Hypothalamus (tissue), 51 donors: ENCODE measurements at regions not wholly inside any gene's neighbourhood (a gene's known extent, or its start where the extent isn't known, plus 50 kb on each side); places are given as distances from the start of the nearest gene placed in this dataset.
"Not testable (repeated sequence)": the region's sequence is repeated elsewhere in the genome, so short reads cannot be mapped to it uniquely, and the experiment has no call there.

ENCODE experiments used
- DNase-seq, 51 donors: peaks; one replicate each; lab custom pipeline; 2025; lab: John Stamatoyannopoulos, UW

DNA sequence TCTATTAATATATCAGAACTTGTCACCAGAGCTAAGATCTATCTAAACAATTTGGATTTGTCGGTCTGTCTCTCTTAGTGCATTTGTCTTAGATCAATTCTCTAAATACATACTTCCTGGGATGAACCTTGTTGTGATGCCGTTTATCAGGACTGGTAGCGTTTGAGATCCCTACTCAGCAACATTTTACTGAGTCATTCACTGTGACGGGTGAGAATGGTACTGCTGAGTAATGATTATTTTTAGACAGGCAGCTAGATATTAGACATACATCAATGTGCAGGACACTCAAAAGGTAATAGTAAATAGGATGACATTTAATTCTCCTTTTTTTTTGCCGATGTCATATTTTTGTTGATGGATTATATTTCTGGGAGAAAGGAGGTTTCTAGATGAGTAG lies 209.0 kb downstream of the CSNK1G3 start:
- DNase-seq, result no peak

DNA sequence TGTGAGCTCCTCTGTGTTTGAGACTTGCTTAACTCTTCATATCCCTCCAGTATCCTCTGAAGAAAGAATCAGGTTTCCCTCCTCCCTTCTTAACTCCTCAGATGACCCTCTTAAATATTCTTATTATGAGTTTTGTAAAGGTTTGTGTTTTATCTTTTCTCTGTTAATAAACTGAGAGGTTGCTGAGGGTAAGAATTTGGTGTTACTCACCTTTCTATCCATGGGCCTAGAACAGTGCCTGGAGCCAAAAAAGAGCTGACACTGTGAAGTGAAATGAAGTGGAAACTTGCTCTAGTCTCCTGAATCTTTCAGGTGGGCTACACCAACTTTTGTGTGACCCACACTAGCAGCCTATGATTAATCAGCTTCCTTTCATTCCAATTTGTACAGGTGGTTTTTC lies 208.4 kb downstream of the CSNK1G3 start:
- no peak for DNase-seq

DNA sequence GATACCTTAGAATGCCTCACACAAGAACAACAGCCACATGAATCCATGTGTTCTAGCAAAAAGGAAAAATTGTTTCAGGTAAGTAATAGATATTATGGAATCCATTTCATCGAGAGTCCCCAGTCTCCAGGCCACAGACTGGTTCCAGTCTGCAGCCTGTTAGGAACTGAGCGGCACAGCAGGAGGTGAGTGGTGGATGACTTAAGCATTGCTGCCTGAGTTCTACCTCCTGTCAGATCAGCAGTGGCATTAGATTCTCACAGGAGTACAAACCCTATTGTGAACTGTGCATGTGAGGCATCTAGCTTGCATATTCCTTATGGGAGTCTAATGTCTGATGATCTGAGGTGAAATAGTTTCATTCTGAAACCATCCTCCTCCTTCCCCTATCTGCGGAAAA lies 207.0 kb downstream of the CSNK1G3 start:
- no peak for DNase-seq

DNA sequence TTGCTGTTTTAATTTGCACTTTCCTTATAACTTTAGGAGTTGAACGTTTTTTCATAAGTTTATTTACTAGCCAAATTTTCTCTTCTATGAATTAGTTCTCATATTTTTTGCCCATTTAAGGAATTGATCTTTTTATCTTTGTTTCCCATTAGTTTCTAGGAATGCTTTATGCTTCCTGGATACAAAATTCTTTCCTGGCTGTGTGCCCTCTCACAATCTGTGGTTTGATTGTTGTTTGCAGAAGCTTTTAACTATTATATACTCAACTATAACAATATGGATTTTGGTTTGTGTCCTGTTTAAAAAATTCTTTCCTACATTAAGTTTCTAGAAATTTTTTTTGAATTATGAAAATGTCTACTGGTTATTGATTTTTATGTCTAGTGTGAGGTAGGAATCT lies 206.3 kb downstream of the CSNK1G3 start:
- DNase-seq, result no peak

DNA sequence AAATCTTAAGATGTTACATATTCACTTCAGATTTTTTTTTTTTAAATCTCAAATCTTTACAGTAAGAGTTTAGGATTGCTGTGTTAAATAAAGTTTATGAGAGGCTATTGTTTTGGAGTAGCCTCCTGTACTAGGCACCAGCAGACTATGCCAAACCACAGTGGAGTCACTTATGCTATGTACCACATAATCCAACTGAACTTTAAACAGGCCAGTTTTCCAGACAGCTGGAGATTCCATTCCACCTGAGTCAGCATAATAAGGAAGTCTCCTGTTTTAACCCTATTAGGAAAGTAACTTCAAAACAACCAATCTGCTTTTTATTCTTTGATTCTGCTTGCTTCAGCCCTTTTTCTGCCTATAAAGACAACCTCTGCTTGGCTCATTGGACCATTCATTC lies 205.2 kb downstream of the CSNK1G3 start:
- DNase-seq, result no peak

DNA sequence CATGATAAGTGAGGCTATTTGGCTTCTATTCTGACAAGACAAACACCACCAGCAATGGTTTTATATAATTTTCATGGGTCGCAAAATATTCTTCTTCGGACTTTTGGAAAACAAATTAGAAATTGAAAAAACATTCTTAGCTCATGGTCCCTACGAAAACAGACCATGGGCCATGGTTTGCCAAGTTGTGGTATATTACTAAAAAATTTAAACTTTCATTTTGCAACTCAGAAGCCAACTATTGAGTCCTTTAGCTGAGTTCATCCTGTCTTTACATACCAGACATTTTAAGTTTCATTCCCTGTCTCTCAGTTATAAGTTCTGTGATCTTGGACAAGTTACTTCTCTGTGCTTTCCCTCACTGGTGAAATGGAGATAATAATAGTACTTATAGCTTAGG lies 198.1 kb downstream of the CSNK1G3 start:
- no peak for DNase-seq

DNA sequence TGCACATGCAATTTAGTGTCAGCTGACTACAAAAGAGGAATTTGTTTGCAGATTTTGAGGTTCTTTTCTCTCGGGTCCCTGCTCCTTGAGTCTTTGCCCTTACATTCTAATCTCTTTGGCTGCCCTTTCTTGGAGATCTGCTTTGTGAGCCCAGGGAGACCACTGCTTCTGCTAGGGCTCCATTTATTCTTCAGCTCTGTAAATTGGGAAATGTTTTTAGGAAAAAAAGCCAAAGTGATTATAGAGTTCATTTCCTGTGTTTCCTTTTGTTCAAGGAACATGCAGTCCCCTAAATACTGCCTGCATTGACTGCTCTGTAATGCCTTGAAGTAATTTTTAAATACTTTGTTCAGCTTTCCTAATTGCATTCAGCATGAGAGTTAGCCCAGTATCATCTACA lies 197.4 kb downstream of the CSNK1G3 start:
- DNase-seq, result no peak

DNA sequence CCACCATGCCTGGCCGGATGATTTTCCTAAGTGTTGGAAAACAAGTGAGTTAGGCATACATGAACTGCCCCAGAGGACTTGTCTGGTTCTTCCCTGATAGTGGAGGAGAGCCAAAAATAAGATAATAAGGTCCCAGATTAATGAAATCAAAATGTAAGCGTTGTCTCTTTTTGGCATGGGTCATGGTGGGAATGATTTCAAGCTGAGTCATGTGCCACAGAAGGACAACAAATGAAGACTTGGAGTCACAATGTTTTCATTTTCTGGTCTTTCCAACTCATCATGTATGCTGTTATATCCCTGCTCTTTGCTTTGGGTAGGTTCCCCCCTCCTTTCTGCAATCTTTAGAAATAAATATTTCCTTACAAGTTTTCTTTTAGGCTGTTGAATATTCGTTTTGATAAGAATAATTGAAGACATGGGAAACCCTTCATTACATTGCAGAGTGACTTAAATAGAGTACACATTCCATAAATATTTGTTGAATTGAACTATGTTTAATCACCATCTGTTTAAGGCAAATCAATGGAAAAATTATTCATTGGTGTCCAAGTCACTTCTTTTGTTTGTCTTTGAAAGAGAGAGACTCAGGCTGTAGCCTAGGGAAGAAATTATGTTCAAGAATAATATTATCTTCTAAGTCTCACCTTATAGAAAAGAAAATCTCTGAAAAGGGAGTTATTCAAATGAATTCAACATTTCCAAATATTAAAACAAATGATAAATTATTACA lies 196.3 kb downstream of the CSNK1G3 start:
- DNase-seq, result no peak

DNA sequence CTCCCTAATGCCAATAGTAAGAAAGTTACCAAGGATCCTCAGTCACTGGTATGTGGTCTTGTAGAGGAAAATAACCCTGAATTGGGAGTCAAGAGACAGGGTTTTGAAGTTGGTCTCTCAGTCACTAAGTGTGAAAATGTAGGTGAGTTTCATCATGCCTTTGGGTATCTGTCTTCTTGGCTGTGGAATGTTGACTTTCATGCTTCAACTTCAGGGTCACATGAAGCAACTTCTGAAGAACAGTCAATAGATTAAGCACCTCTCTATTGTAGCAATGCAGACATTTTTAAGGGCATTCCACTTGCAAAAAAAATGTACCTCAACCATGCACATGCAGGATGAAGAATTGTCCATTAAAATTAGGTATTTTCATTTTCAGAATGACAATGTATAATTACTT lies 194.6 kb downstream of the CSNK1G3 start:
- DNase-seq, result no peak

DNA sequence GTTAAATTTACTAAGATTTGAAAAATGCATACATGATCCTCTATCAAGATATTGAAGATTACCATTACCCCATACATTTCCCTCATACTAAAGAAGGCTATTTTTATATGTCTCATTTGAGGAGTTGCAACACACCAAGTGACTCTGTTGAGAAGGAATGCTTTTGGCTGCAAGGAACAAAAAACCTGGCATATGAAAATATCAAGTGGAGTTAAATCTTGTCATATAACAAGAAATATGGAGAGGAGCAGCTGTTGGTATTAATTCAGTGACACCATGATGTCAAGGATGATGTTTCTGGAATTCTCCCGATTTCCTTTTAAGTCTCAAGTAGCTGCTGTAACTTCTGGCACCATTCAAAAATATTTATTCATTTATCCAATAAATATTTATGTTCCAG lies 193.8 kb downstream of the CSNK1G3 start:
- no peak for DNase-seq

DNA sequence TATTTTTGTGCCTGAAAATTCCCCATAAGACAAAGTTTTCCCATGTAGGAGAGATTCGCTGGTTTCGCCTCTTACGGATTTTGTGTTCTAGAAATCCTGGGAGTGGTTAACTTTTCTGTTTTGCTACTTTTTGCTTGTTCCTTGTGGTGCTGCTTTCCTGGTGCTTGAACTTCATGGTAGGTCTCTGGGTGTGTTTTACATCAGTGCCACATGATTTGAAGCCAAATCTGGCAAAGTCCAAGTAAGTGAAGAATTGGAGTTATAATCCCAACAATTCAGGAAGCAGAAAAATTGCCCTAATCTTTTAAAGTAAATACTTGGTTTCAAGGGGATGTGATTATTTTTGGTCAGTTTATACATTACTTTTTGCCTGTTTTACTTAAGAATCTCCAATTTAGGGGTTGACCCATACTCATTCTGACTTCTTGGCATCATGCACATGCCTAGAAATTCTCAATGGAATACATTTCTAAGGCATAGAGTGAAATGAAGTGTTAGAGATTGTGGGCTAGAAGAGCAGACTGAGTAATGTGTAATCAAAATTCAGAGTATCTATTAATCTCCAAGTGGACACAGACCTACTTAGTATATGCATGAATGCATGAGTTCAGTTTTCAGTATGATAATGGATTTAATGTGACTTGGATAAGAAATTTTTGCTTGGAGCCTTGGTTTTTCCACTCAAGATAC lies 189.7 kb downstream of the CSNK1G3 start:
- no peak for DNase-seq

DNA sequence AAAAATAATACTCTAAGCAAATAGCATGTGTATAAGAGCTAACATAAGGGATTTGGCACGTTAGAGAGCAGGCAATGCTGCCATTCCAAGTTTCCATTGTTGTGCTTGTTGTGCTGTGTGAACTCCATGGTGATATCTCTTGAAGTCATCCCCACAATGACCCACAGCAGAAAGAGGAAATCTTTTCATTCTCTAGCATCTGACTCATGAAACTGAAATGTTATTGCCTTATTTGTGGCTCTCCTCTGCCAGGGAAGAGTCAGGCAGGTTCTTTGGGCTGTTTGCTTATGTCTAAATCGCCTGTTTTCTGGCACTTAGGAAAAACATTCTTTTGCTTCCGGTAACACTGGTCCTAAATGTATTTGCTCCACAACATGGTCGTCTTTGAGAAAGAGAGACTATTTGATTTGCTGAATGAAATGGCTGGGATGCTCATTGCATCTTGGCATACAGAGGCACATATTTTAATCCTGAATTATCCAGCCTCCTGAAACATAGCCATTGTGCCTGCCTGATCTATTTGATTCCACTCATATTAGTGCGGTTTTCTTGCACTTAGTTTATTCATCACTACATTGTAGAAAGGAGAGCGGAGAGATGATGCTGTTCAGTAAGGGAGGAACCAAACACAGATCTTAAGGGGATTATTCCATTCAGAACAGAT lies 188.8 kb downstream of the CSNK1G3 start:
- peak in 3 of 51 donors; percentile 1 to 4 (median 1) for DNase-seq

DNA sequence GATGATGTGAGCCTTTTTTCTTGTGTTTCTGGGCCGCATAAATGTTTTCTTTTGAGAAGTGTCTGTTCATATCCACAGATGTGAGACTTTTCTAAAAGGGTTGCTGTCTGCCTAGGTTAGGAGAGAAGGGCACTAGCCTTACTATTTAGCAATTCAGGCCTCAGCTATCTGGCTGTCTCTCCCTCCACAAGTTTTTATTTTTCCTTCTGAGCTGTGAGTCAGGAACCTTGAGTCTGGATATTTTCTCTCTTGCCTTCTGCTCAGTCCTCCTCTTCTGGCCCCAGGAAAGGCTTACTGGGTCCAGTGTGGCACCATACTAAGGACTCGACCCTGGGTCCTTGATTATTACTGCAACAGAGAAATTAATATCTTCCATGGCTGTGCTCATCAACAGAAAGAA lies 187.6 kb downstream of the CSNK1G3 start:
- DNase-seq, result no peak

DNA sequence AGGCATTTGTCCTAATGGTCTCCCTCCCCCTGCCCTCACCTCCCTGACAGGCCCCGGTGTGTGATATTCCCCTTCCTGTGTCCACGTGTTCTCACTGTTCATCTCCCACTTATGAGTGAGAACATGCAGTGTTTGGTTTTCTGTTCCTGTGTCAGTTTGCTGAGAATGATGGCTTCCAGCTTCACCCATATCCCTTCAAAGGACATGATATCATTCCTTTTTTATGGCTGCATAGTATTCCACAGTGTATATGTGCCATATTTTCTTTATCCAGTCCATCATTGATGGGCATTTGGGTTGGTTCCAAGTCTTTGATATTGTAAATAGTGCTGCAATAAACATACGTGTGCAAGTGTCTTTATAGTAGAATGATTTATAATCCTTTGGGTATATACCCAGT lies 187.0 kb downstream of the CSNK1G3 start:
- not testable (repeated sequence) for DNase-seq

DNA sequence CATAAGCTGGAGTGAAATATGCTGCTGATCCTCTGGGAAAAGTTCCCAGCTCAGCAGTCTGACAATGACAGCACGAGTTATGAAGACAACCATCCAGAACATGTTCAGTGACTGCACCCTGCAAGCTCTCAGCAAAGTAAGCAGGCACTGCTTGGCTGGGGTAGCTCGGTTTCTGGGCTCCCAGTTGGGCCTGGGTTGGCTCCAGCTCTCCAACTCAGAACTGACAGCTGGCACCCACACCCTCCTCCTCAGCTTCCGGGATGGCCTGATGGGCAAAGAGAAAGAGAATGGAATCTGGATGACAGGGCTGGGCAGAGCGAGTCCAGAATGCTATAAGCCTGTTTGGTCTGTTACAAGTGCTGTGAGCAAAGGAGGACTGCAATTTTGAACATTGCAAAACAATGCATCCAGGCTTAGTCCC lies 185.0 kb downstream of the CSNK1G3 start:
- peak in 50 of 51 donors; percentile 2 to 87 (median 68) for DNase-seq

DNA sequence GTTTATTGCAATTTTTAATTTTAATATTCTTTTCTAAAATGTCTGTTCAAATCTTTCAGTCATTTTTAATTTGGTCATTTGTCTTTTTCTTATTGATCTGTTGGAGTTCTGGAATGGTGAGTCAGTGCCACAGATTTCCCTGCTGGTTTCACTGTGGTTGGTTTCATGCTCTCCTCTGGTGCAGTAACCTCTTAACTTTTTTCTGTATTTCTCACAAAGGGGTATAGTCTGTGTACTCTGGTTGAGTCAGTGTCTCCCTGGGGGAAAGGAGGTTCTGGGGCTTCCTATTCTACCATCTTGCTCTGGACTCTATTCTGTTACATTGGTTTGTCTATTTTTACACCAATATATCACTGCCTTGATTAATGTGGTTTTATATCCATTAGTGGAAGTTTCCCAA lies 178.8 kb downstream of the CSNK1G3 start:
- no peak for DNase-seq

DNA sequence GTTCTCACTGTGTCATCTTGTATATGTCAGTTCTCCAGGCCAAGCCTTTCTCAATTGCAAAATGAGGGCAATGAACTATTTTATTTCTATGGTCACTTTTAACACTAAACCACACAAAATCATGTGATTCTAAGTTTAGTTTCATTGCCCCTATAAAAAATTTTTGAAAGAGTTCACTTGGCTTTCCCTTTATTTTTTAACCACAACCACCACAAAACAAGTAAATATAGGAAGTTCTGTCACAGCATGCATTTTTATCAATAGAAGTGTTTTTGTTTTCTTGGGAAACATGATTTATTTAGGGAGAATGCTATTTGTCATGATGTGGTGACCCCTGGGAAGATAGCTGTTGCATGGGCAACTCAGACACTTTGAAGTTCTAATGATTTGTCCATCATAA lies 169.1 kb downstream of the CSNK1G3 start:
- DNase-seq, result no peak

DNA sequence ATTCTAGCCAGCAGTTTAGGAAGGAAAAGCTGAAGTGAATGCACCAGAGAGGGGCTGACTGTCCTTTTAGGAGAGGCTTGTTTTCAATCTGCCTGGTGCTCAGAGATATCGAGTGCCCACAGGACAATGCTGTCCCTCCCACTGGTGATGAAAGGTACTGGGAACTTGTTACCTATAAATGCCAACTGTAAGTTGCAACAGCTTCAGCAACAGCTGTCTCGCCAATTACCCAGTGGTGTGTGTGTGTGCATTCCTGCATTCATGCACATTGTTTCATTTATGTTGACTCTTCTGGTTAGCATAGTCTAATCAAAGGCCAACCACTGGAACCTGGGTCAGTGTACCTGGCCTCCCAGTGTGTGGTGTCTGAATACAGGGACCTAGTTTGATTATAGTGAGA lies 161.1 kb downstream of the CSNK1G3 start:
- DNase-seq, result no peak

DNA sequence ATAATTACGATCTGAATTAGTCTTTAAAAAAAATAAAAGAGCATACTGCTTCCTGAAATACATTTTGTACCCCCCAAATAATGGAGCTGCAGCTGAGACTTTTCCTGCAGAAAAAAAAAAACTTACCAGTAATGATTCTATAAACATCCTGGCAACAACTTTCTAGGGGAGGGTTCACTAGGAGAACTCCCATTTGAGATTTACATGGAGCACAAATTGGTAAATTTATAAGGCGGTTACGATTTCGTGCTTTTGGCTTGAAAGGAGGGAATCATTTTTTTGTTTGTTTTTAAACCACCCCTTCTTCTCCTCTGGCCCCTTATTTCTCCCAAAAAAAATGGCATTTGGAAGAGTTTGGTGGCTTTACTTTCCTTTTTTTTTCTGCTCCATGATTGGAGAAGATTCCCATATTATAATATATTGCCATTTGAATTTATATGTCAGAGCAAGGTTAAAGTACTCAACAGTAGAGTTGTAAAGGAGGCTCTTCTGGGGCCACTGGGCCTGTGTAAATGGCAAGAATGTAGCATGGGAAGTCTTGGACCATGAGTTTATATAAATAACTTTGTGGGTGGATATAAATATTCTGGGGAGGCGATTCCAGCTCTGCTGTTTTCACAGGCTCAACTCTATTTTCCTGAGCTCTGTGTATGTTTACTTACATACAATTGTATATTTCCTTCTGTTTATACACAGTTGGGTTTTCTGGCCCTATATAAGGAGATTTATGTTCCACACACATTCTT lies 159.9 kb downstream of the CSNK1G3 start:
- DNase-seq, result no peak

DNA sequence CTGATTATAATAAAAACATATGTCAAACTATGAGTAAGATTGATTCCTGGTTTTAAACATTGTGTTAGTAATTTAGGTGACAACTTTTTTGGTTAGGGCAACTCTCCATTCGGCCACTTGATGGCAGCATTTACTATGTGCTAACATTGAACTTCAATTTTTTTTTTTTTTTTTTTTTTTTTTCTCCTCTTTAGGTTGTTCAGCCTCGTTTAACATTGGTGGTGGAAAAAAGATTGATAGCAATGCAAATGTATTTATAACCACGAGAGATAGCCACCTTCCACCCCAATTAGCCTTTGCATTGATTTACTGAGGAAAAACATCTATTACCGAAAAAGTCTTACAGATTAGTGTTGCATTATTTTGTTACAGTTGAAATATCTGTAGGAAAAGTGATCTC lies 159.1 kb downstream of the CSNK1G3 start:
- DNase-seq, result peak in 26 of 51 donors; percentile 0 to 50 (median 14)
